H1 (cell line): ENCODE measurements at regions not wholly inside any gene's neighbourhood (a gene's known extent, or its start where the extent isn't known, plus 50 kb on each side); places are given as distances from the start of the nearest gene placed in this dataset.
"Not testable (repeated sequence)": the region's sequence is repeated elsewhere in the genome, so short reads cannot be mapped to it uniquely, and the experiment has no call there.

Experiments
- CTCF ChIA-PET: fragments of 300-600 bp; sonication (Branson Sonifier 250); formaldehyde crosslinking; loops from one replicate; lab custom pipeline; 2021; ENCODE audit not compliant: partially characterized antibody; lab: Charles Lee
- POLR2A ChIA-PET: fragments of 300-600 bp; sonication (Branson Sonifier 250); formaldehyde crosslinking; loops from one replicate; lab custom pipeline; 2021; ENCODE audit warnings: inconsistent platforms; ENCODE audit not compliant: partially characterized antibody; lab: Charles Lee
- DNase-seq, 2 experiments: peaks; one replicate each; pipeline versions ENCODE4 v3.0.0 to v3.0.0-alpha.2; 2010 to 2022; ENCODE audit warnings: low spot score in 2 of 2, low read depth in 1 of 2, mixed read lengths in 1 of 2
- FAIRE-seq: peaks from 2 replicates; lab custom pipeline; 2011; peaks lifted over from hg19 to GRCh38; lab: Jason Lieb, UNC
- H2AFZ ChIP-seq: 2 replicates; pipeline ENCODE4 v1.8.1; 2012; ENCODE audit warnings: low read length, inconsistent platforms
- H2AK5ac ChIP-seq: 2 replicates; pipeline ENCODE4 v1.6.1; 2013; ENCODE audit warnings: low read depth, low read length
- H2BK120ac ChIP-seq: replicated peaks from 2 replicates; pipeline ENCODE3; 2013; ENCODE audit warnings: low read depth, low read length, inconsistent platforms
- H2BK12ac ChIP-seq: 2 replicates; pipeline ENCODE4 v1.6.1; 2013; ENCODE audit warnings: low read depth, low read length
- H2BK15ac ChIP-seq: 2 replicates; pipeline ENCODE4 v1.6.1; 2013; ENCODE audit warnings: low read length
- H2BK20ac ChIP-seq: 2 replicates; pipeline ENCODE4 v1.6.1; 2013; ENCODE audit warnings: low read length
- H2BK5ac ChIP-seq: 2 replicates; pipeline ENCODE4 v1.6.1; 2013; ENCODE audit warnings: low read depth, low read length
- H3K14ac ChIP-seq: 2 replicates; pipeline ENCODE4 v1.6.1; 2013; ENCODE audit warnings: inconsistent platforms; ENCODE audit not compliant: insufficient read length
- H3K18ac ChIP-seq: 2 replicates; pipeline ENCODE4 v1.6.1; 2013; ENCODE audit warnings: low read length; ENCODE audit errors: extremely low read depth
- H3K23ac ChIP-seq: 2 replicates; pipeline ENCODE4 v1.6.1; 2013; ENCODE audit warnings: inconsistent platforms; ENCODE audit not compliant: insufficient read length
- H3K23me2 ChIP-seq: 2 replicates; pipeline ENCODE4 v1.6.1; 2013; ENCODE audit warnings: low read depth, low read length
- H3K27ac ChIP-seq: 2 replicates; pipeline ENCODE4 v1.6.1; 2011; ENCODE audit warnings: low read depth, low read length, inconsistent platforms
- H3K27me3 ChIP-seq, 4 experiments: replicated peaks in 1 of 4; 1 replicate in 1 of 4; 2 replicates in 3 of 4; pipeline versions ENCODE4 v1.6.1 to v1.8.1; 2011 to 2013; ENCODE audit warnings: low read length in 3 of 4, mild to moderate bottlenecking in 3 of 4, inconsistent platforms in 2 of 4, mixed read lengths in 2 of 4, moderate library complexity in 1 of 4; ENCODE audit not compliant: control insufficient read depth in 3 of 4, insufficient read depth in 3 of 4; ENCODE audit errors: extremely low read depth in 1 of 4
- H3K36me3 ChIP-seq, 4 experiments: 2 replicates each; pipeline versions ENCODE4 v1.6.1 to v1.8.1; 2011 to 2013; ENCODE audit warnings: mild to moderate bottlenecking in 4 of 4, low read length in 3 of 4, moderate library complexity in 2 of 4, control low read depth in 1 of 4, inconsistent platforms in 1 of 4; ENCODE audit not compliant: insufficient read depth in 4 of 4, control insufficient read depth in 2 of 4
- H3K4ac ChIP-seq: replicated peaks from 2 replicates; pipeline ENCODE3; 2013; ENCODE audit warnings: low read length, low read depth, mixed read lengths, inconsistent platforms; ENCODE audit not compliant: insufficient read length
- H3K4me1 ChIP-seq, 4 experiments: replicated peaks in 1 of 4; 1 replicate in 1 of 4; 2 replicates in 3 of 4; pipeline versions ENCODE4 v1.6.1 to v1.8.1; 2011 to 2013; ENCODE audit warnings: low read length in 3 of 4, inconsistent platforms in 2 of 4, mixed read lengths in 1 of 4; ENCODE audit not compliant: insufficient read depth in 4 of 4, control insufficient read depth in 3 of 4
- H3K4me2 ChIP-seq, 2 experiments: 2 replicates each; pipeline versions ENCODE4 v1.6.1 to v1.8.1; 2011 to 2013; ENCODE audit warnings: low read depth in 2 of 2, low read length in 2 of 2, control low read depth in 1 of 2, inconsistent platforms in 1 of 2, mild to moderate bottlenecking in 1 of 2; ENCODE audit not compliant: insufficient read depth in 1 of 2
- H3K4me3 ChIP-seq, 4 experiments: fragments of 200-600, 300-600 bp in 1 of 4; sonication (generic), shearing (Covaris generic), sonication (Bioruptor Twin) in 1 of 4; 2 replicates each; pipeline versions ENCODE4 v1.5.1 to v1.8.1; 2011 to 2016; ENCODE audit warnings: low read length in 4 of 4, low read depth in 3 of 4, control low read depth in 2 of 4, inconsistent platforms in 2 of 4, mild to moderate bottlenecking in 2 of 4, mixed read lengths in 1 of 4, moderate library complexity in 1 of 4; ENCODE audit not compliant: insufficient read depth in 2 of 4; ENCODE audit errors: extremely low read depth in 1 of 4
- H3K56ac ChIP-seq: replicated peaks from 2 replicates; pipeline ENCODE3; 2013; ENCODE audit warnings: low read depth, mild to moderate bottlenecking, mixed read lengths, low read length, inconsistent platforms; ENCODE audit not compliant: insufficient read length
- H3K79me1 ChIP-seq: 2 replicates; pipeline ENCODE4 v1.6.1; 2013; ENCODE audit warnings: low read depth, low read length, control low read depth
- H3K79me2 ChIP-seq, 2 experiments: 2 replicates each; pipeline versions ENCODE4 v1.6.1 to v1.8.1; 2012 to 2013; ENCODE audit warnings: low read length in 2 of 2, mild to moderate bottlenecking in 2 of 2, inconsistent platforms in 1 of 2; ENCODE audit not compliant: insufficient read depth in 2 of 2, control insufficient read depth in 1 of 2
- H3K9ac ChIP-seq, 4 experiments: replicated peaks in 1 of 4; 1 replicate in 1 of 4; 2 replicates in 3 of 4; pipeline versions ENCODE4 v1.6.1 to v1.8.1; 2011 to 2013; ENCODE audit warnings: low read depth in 3 of 4, low read length in 3 of 4, control low read depth in 2 of 4, mild to moderate bottlenecking in 2 of 4, moderate library complexity in 2 of 4, inconsistent platforms in 1 of 4; ENCODE audit errors: extremely low read depth in 1 of 4
- H3K9me3 ChIP-seq, 2 experiments: 2 replicates each; pipeline versions ENCODE4 v1.6.1 to v1.8.1; 2012 to 2013; ENCODE audit warnings: mild to moderate bottlenecking in 2 of 2, moderate library complexity in 2 of 2, control low read depth in 1 of 2, inconsistent platforms in 1 of 2, low read depth in 1 of 2, low read length in 1 of 2, mixed read lengths in 1 of 2; ENCODE audit not compliant: insufficient read depth in 2 of 2
- H4K20me1 ChIP-seq, 2 experiments: replicated peaks in 1 of 2; 2 replicates each; pipeline versions ENCODE3 to v1.8.1; 2011 to 2013; ENCODE audit warnings: inconsistent platforms in 2 of 2, low read length in 2 of 2, mild to moderate bottlenecking in 1 of 2; ENCODE audit not compliant: insufficient read depth in 2 of 2, control insufficient read depth in 1 of 2
- H4K5ac ChIP-seq: 2 replicates; pipeline ENCODE4 v1.6.1; 2013; ENCODE audit warnings: low read length, low read depth, mixed read lengths, inconsistent platforms; ENCODE audit not compliant: insufficient read length
- H4K8ac ChIP-seq: 2 replicates; pipeline ENCODE4 v1.8.0; 2013; ENCODE audit warnings: mild to moderate bottlenecking, moderate library complexity, low read length, inconsistent platforms; ENCODE audit not compliant: insufficient read depth; ENCODE audit errors: extremely low read depth
- H4K91ac ChIP-seq: replicated peaks from 2 replicates; pipeline ENCODE3; 2013; ENCODE audit warnings: low read length, mixed read lengths, inconsistent platforms; ENCODE audit not compliant: insufficient read length
- WGBS, 2 experiments: shearing (Covaris generic) in 1 of 2; methylation state at CpG; one replicate each; pipeline versions ENCODE4 v1.1.6 to v1.1.7; 2013 to 2015; ENCODE audit warnings: low lambda C conversion rate in 2 of 2, mixed read lengths in 2 of 2, inconsistent platforms in 1 of 2, low coverage in 1 of 2, missing lambda C conversion rate in 1 of 2; ENCODE audit not compliant: insufficient replicate concordance in 2 of 2, insufficient coverage in 1 of 2, insufficient read length in 1 of 2; ENCODE audit errors: extremely low coverage in 1 of 2, missing lambda C conversion rate in 1 of 2; 5-methylcytosine and 5-hydroxymethylcytosine counted together

DNA sequence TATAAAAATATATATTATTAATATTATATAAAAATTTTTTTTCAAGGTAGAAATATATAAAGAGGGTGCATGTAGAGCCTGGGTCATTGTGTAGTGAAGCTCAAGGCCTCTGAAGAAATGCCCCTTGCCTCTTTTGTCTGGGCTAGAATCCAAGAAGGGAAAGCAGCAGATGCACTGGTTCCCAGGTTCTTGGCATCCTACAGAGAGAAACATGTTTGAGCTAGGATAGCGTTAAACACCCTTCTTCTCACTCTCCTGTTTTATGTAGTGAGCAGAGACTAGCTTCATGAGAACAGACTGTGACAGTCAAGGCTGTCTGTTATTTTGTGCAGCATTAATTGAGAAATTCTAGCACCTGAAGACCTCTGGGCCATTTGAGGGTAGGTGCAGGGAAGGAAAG is 149.7 kb downstream of the ANKRD30BL start:
- H2AFZ ChIP-seq, H3K4me3 ChIP-seq, DNase-seq, CTCF ChIA-PET, H2BK120ac ChIP-seq, H3K4ac ChIP-seq, H3K4me1 ChIP-seq, H3K9me3 ChIP-seq, H3K9ac ChIP-seq, H4K91ac ChIP-seq, H4K8ac ChIP-seq, H3K36me3 ChIP-seq, H2BK20ac ChIP-seq, H3K18ac ChIP-seq, H2AK5ac ChIP-seq, H2BK5ac ChIP-seq, H3K79me1 ChIP-seq, H3K27me3 ChIP-seq, FAIRE-seq, POLR2A ChIA-PET, H3K79me2 ChIP-seq, H2BK15ac ChIP-seq, H3K4me2 ChIP-seq, H3K23me2 ChIP-seq, H3K23ac ChIP-seq, H3K56ac ChIP-seq, H3K14ac ChIP-seq, H4K5ac ChIP-seq, H4K20me1 ChIP-seq, H3K27ac ChIP-seq, H2BK12ac ChIP-seq: not testable (repeated sequence)
- 85% methylated on average over 1 of the region's 1 CpG; no CpG with 5 or more reads in 1 of the 2 experiments for whole genome bisulfite sequencing, 2 experiments
